ENCODE measurements at regions not wholly inside any gene's neighbourhood (a gene's known extent, or its start where the extent isn't known, plus 50 kb on each side); places are given as distances from the start of the nearest gene placed in this dataset.

GRCh38 chr11:70545610-70545912, 147.2 kb downstream of the CTTN start:
- no peak for DNase-seq (ENCODE audit: low spot score)
- no peaks in the 10 kb centered on the region for H3K9me2 ChIP-seq (replicated peaks; ENCODE audit: insufficient read depth)
- WGBS (ENCODE audit: low lambda C conversion rate, missing lambda C conversion rate), result 85% methylated on average over 5 of the region's 5 CpGs
- H3K4me1 ChIP-seq (ENCODE audit: insufficient read depth), result no peaks in the 10 kb centered on the region
- H3K9me3 ChIP-seq (ENCODE audit: low read depth), result no peaks in the 10 kb centered on the region
- no peaks in the 10 kb centered on the region for H3K36me3 ChIP-seq (replicated peaks; ENCODE audit: insufficient read depth, low read depth)
- no peak overlapping the region for H3K27ac ChIP-seq
- no peaks in the 10 kb centered on the region for H4K20me1 ChIP-seq (ENCODE audit: insufficient read depth, poor library complexity, severe bottlenecking)
- H3K4me3 ChIP-seq, result no peak overlapping the region
- TF ChIP-seq EZH2phosphoT487 (IDR thresholded peaks at IDR 0.05; ENCODE audit: low read depth, severe bottlenecking, unreplicated experiment), result no peak
- TF ChIP-seq CTCF (IDR thresholded peaks at IDR 0.05; ENCODE audit: poor library complexity), result no peak
- no peak for TF ChIP-seq EZH2 (IDR thresholded peaks at IDR 0.05; ENCODE audit: borderline replicate concordance)
- no peaks in the 10 kb centered on the region for H3K27me3 ChIP-seq
- H3K4me2 ChIP-seq, result no peak overlapping the region
- H3K79me2 ChIP-seq, result no peaks in the 10 kb centered on the region
- H2AFZ ChIP-seq, result no peak overlapping the region

DNA sequence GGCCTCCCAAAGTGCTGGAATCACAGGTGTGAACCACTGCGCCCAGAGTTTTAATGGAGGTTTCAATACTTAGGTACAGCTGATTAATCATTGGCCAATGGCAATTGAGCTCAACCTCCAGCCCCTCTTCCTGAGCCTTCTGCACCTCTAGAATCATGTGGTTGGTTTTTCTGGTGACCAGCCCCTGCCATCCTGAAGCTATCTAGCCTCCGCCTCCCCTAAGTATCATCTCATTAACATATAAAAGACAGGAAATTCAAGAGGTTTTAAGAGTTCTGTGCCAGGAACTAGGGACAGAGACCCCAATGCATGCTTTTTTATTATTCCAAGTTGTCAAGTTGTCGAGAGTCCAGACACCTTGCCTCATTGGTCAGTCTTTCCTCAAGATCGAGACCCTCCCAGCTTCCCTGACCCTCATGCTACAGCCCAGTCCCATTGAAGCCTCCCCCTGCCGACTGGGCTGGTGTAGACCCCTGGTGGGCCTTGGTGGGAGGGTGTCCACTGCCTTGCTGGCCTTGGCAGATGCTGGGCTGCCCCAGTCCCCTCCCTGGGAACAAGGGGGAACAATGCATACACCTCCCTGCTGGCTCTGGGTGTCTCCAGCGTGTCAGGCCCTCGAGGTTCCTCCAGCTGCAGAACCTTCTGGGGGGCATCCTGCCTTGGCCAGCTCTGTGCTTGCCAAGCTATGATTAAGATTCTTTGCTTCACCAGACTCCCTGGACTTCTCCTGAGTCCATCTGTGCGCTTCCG, 148.0 kb downstream of the CTTN start:
- Histone ChIP-seq H3K36me3 (replicated peaks; ENCODE audit: insufficient read depth, low read depth) (no peaks in the 10 kb centered on the region), H3K4me1 (ENCODE audit: insufficient read depth) (no peaks in the 10 kb centered on the region), H3K79me2 (no peaks in the 10 kb centered on the region), H3K9me3 (ENCODE audit: low read depth) (no peaks in the 10 kb centered on the region), H4K20me1 (ENCODE audit: insufficient read depth, poor library complexity, severe bottlenecking) (no peaks in the 10 kb centered on the region), H3K4me2 (no peak overlapping the region), H3K27me3 (no peaks in the 10 kb centered on the region), H3K27ac (no peak overlapping the region), H2AFZ (no peak overlapping the region), H3K4me3 (no peak overlapping the region), H3K9me2 (replicated peaks; ENCODE audit: insufficient read depth) (no peaks in the 10 kb centered on the region)
- DNase-seq (ENCODE audit: low spot score), result no peak
- 77% methylated on average over 9 of the region's 9 CpGs for WGBS (ENCODE audit: low lambda C conversion rate, missing lambda C conversion rate)
- TF ChIP-seq EZH2phosphoT487 (IDR thresholded peaks at IDR 0.05; ENCODE audit: low read depth, severe bottlenecking, unreplicated experiment) (no peak), EZH2 (IDR thresholded peaks at IDR 0.05; ENCODE audit: borderline replicate concordance) (no peak), CTCF (IDR thresholded peaks at IDR 0.05; ENCODE audit: poor library complexity) (no peak)

DNA sequence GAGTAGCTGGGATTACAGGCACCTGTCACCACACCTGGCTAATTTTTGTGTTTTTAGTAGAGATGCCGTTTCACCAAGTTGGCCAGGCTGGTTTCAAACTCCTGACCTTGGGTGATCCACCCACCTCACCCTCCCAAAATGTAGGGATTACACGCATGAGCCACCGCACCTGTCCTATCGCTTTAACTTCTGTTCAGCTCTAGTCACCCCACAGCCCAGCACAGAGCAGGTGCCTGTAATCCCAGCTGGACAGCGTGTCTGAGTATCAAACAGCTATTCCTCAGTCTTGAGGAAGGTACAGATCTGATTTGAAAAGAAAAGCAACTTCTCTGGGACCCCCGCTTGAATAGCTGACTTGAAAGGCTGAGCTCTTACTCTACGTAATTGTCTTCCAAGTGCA, 149.1 kb downstream of the CTTN start:
- 88% methylated on average over 7 of the region's 7 CpGs for WGBS (ENCODE audit: low lambda C conversion rate, missing lambda C conversion rate)
- DNase-seq (ENCODE audit: low spot score), result no peak
- TF ChIP-seq CTCF (IDR thresholded peaks at IDR 0.05; ENCODE audit: poor library complexity) (no peak), EZH2phosphoT487 (IDR thresholded peaks at IDR 0.05; ENCODE audit: low read depth, severe bottlenecking, unreplicated experiment) (no peak), EZH2 (IDR thresholded peaks at IDR 0.05; ENCODE audit: borderline replicate concordance) (no peak)
- H3K9me2 ChIP-seq (replicated peaks; ENCODE audit: insufficient read depth), result no peaks in the 10 kb centered on the region
- H3K4me1 ChIP-seq (ENCODE audit: insufficient read depth), result no peaks in the 10 kb centered on the region
- H3K4me2 ChIP-seq, result no peak overlapping the region
- no peaks in the 10 kb centered on the region for H3K9me3 ChIP-seq (ENCODE audit: low read depth)
- no peaks in the 10 kb centered on the region for H4K20me1 ChIP-seq (ENCODE audit: insufficient read depth, poor library complexity, severe bottlenecking)
- H3K27ac ChIP-seq, result no peak overlapping the region
- H3K79me2 ChIP-seq, result no peaks in the 10 kb centered on the region
- H3K27me3 ChIP-seq, result no peaks in the 10 kb centered on the region
- H3K4me3 ChIP-seq, result no peak overlapping the region
- H3K36me3 ChIP-seq (replicated peaks; ENCODE audit: insufficient read depth, low read depth), result no peaks in the 10 kb centered on the region
- H2AFZ ChIP-seq, result no peak overlapping the region
